Common myeloid progenitor, CD34-positive (primary cell): ENCODE measurements at regions not wholly inside any gene's neighbourhood (a gene's known extent, or its start where the extent isn't known, plus 50 kb on each side); places are given as distances from the start of the nearest gene placed in this dataset.

Experiments
- CTCF ChIA-PET: fragments of 350-600 bp; sonication (Branson Sonifier 250); formaldehyde crosslinking; loops from one replicate; lab custom pipeline; 2021; ENCODE audit warnings: antibody characterized with exemption; lab: Charles Lee
- POLR2A ChIA-PET: fragments of 350-600 bp; sonication (Branson Sonifier 250); formaldehyde crosslinking; loops from one replicate; lab custom pipeline; 2021; ENCODE audit warnings: antibody characterized with exemption; lab: Charles Lee
- DNase-seq, 3 donors: peaks; one replicate each; pipeline versions ENCODE4 v3.0.0 to v3.0.0-alpha.2; 2013
- H3K27ac ChIP-seq, 2 experiments: 1 replicate in 1 of 2; 2 replicates in 1 of 2; pipeline ENCODE4 v1.7.0; 2013; ENCODE audit warnings: inconsistent platforms in 2 of 2, low read length in 2 of 2, mild to moderate bottlenecking in 2 of 2, low read depth in 1 of 2, moderate library complexity in 1 of 2; ENCODE audit not compliant: severe bottlenecking in 2 of 2, insufficient read depth in 1 of 2, poor library complexity in 1 of 2
- H3K27me3 ChIP-seq, 5 experiments: replicated peaks in 2 of 5; 1 replicate in 3 of 5; 2 replicates in 2 of 5; pipeline versions ENCODE4 v1.6.1 to v1.7.0; 2013; ENCODE audit warnings: low read length in 4 of 5, mild to moderate bottlenecking in 2 of 5, moderate library complexity in 2 of 5, inconsistent platforms in 1 of 5; ENCODE audit not compliant: insufficient read depth in 5 of 5, control insufficient read depth in 4 of 5
- H3K36me3 ChIP-seq, 4 experiments: 1 replicate in 2 of 4; 2 replicates in 2 of 4; pipeline versions ENCODE4 v1.6.1 to v1.7.0; 2013; ENCODE audit warnings: low read length in 3 of 4, control low read depth in 1 of 4, mild to moderate bottlenecking in 1 of 4; ENCODE audit not compliant: control insufficient read depth in 4 of 4, insufficient read depth in 4 of 4
- H3K4me1 ChIP-seq, 4 experiments: 1 replicate in 3 of 4; 2 replicates in 1 of 4; pipeline versions ENCODE4 v1.6.1 to v1.7.1; 2013; ENCODE audit warnings: low read length in 3 of 4, mild to moderate bottlenecking in 3 of 4, control low read depth in 1 of 4, inconsistent platforms in 1 of 4, moderate library complexity in 1 of 4; ENCODE audit not compliant: control insufficient read depth in 4 of 4, insufficient read depth in 4 of 4; ENCODE audit errors: control extremely low read depth in 1 of 4
- H3K4me3 ChIP-seq, 7 experiments: 1 replicate in 4 of 7; 2 replicates in 3 of 7; pipeline versions ENCODE4 v1.5.1 to v1.7.0; 2013; ENCODE audit warnings: mild to moderate bottlenecking in 7 of 7, low read length in 6 of 7, moderate library complexity in 6 of 7, inconsistent platforms in 2 of 7, low read depth in 2 of 7, control low read depth in 1 of 7; ENCODE audit not compliant: insufficient read depth in 4 of 7, control insufficient read depth in 1 of 7; ENCODE audit errors: extremely low read depth in 1 of 7
- H3K9me3 ChIP-seq, 5 experiments: 1 replicate in 4 of 5; 2 replicates in 1 of 5; pipeline versions ENCODE4 v1.6.1 to v1.7.1; 2013; ENCODE audit warnings: low read length in 4 of 5, mild to moderate bottlenecking in 2 of 5, inconsistent platforms in 1 of 5, low read depth in 1 of 5, moderate library complexity in 1 of 5; ENCODE audit not compliant: control insufficient read depth in 4 of 5, insufficient read depth in 2 of 5; ENCODE audit errors: control extremely low read depth in 1 of 5
- WGBS: methylation state at CpG from one replicate; pipeline ENCODE4 v1.1.5; 2013; ENCODE audit not compliant: insufficient coverage; 5-methylcytosine and 5-hydroxymethylcytosine counted together

GRCh38 chr16:85313526-85314301, 201.4 kb upstream of the CIBAR2 start:
- Histone ChIP-seq H3K4me1 (peaks cover 7 to 77% (median 69%) of the 10 kb centered on the region in 4 experiments), H3K27me3 (no peaks in the 10 kb centered on the region), H3K36me3 (no peaks in the 10 kb centered on the region), H3K4me3 (peak overlapping the region in 1 of 7 experiments; percentile 39), H3K9me3 (no peaks in the 10 kb centered on the region), H3K27ac (no peak overlapping the region)
- POLR2A ChIA-PET: interaction anchor here (0.5 to 2.6 kb wide), 3 partner anchors 21 to 75 kb away, joined by 3 to 8 read pairs (median 4); no protein-coding TSS in a partner anchor
- CTCF ChIA-PET: interaction anchor here (0.6 to 3.5 kb wide), 14 partner anchors 8 to 64 kb away, joined by 3 to 27 read pairs (median 4); no protein-coding TSS in a partner anchor
- DNase-seq: peak in 2 of 3 donors; percentile 58 to 72
- WGBS: 44% methylated on average over 10 of the region's 13 CpGs

GRCh38 chr16:85314512-85314971, 202.3 kb upstream of the CIBAR2 start:
- WGBS: 64% methylated on average over 8 of the region's 11 CpGs

GRCh38 chr16:85315866-85316265, 203.6 kb upstream of the CIBAR2 start:
- H3K27ac ChIP-seq: no peak overlapping the region
- no peak overlapping the region for H3K4me3 ChIP-seq
- no peak for DNase-seq
- CTCF ChIA-PET: interaction anchor here (1.5 to 3.3 kb wide), 2 partner anchors 10 to 11 kb away, joined by 4 to 24 read pairs; no protein-coding TSS in a partner anchor
- no peaks in the 10 kb centered on the region for H3K36me3 ChIP-seq
- POLR2A ChIA-PET: no interaction called here
- 97% methylated on average over 7 of the region's 14 CpGs for WGBS
- no peaks in the 10 kb centered on the region for H3K27me3 ChIP-seq
- no peaks in the 10 kb centered on the region for H3K9me3 ChIP-seq
- peaks cover 3 to 56% (median 47%) of the 10 kb centered on the region in 4 experiments for H3K4me1 ChIP-seq

More at GRCh38 chr16:85314512-85314971, 202.3 kb upstream of the CIBAR2 start:
- H3K27me3 ChIP-seq: no peaks in the 10 kb centered on the region
- peaks cover 3 to 69% (median 61%) of the 10 kb centered on the region in 4 experiments for H3K4me1 ChIP-seq
- ChIA-PET CTCF (interaction anchor here (0.6 to 3.5 kb wide), 13 partner anchors 9 to 57 kb away, joined by 3 to 27 read pairs (median 4); no protein-coding TSS in a partner anchor), POLR2A (interaction anchor here (0.5 to 2.6 kb wide), 3 partner anchors 20 to 74 kb away, joined by 3 to 8 read pairs (median 4); no protein-coding TSS in a partner anchor)
- peak in 1 of 3 donors; percentile 40 for DNase-seq
- no peak overlapping the region for H3K27ac ChIP-seq
- H3K4me3 ChIP-seq: no peak overlapping the region
- no peaks in the 10 kb centered on the region for H3K36me3 ChIP-seq
- no peaks in the 10 kb centered on the region for H3K9me3 ChIP-seq

GRCh38 chr16:85316321-85316919, 204.1 kb upstream of the CIBAR2 start:
- no peaks in the 10 kb centered on the region for H3K27me3 ChIP-seq
- no peak overlapping the region for H3K4me3 ChIP-seq
- peaks cover 3 to 54% (median 42%) of the 10 kb centered on the region in 4 experiments for H3K4me1 ChIP-seq
- no peak overlapping the region for H3K27ac ChIP-seq
- CTCF ChIA-PET: interaction anchor here (1.5 to 3.3 kb wide), 2 partner anchors 10 to 11 kb away, joined by 4 to 24 read pairs; no protein-coding TSS in a partner anchor
- no peaks in the 10 kb centered on the region for H3K9me3 ChIP-seq
- DNase-seq: peak; percentile 70 to 84 (median 80)
- H3K36me3 ChIP-seq: no peaks in the 10 kb centered on the region
- POLR2A ChIA-PET: no interaction called here
- WGBS: 61% methylated on average over 15 of the region's 19 CpGs

GRCh38 chr16:85316944-85317343, 204.7 kb upstream of the CIBAR2 start:
- Histone ChIP-seq H3K4me3 (no peak overlapping the region), H3K4me1 (peaks cover 3 to 53% (median 41%) of the 10 kb centered on the region in 4 experiments), H3K27ac (no peak overlapping the region), H3K9me3 (no peaks in the 10 kb centered on the region), H3K27me3 (no peaks in the 10 kb centered on the region), H3K36me3 (no peaks in the 10 kb centered on the region)
- WGBS: 100% methylated on average over 8 of the region's 9 CpGs
- ChIA-PET POLR2A (no interaction called here), CTCF (interaction anchor here (0.9 to 2.9 kb wide), 3 partner anchors 8 to 19 kb away, joined by 3 to 11 read pairs (median 3); no protein-coding TSS in a partner anchor)
- no peak for DNase-seq

GRCh38 chr16:85317704-85318103, 205.4 kb upstream of the CIBAR2 start:
- Histone ChIP-seq H3K4me3 (no peak overlapping the region), H3K4me1 (peaks cover 3 to 52% (median 38%) of the 10 kb centered on the region in 4 experiments), H3K27ac (no peak overlapping the region), H3K9me3 (no peaks in the 10 kb centered on the region), H3K36me3 (no peaks in the 10 kb centered on the region), H3K27me3 (no peaks in the 10 kb centered on the region)
- no peak for DNase-seq
- CTCF ChIA-PET: interaction anchor here (0.6 to 2.9 kb wide), 7 partner anchors 9 to 29 kb away, joined by 3 to 11 read pairs (median 4); no protein-coding TSS in a partner anchor
- 88% methylated on average over 12 of the region's 12 CpGs for WGBS
- POLR2A ChIA-PET: no interaction called here
